Ascending aorta (tissue), 2 donors: ENCODE measurements at regions not wholly inside any gene's neighbourhood (a gene's known extent, or its start where the extent isn't known, plus 50 kb on each side); places are given as distances from the start of the nearest gene placed in this dataset.

Experiments
- DNase-seq, 2 donors: peaks; one replicate each; pipeline ENCODE4 v3.0.0-alpha.2; 2019; ENCODE audit warnings: low spot score in 2 of 2
- H3K27ac ChIP-seq, 2 donors: fragments of 200-600 bp; sonication (generic); one replicate each; pipeline ENCODE4 v1.5.1; 2016 to 2017; ENCODE audit warnings: mild to moderate bottlenecking in 1 of 2
- H3K27me3 ChIP-seq: fragments of 200-600 bp; sonication (generic); one replicate; pipeline ENCODE4 v1.5.1; 2017
- H3K36me3 ChIP-seq, 2 donors: fragments of 200-600 bp; sonication (generic); one replicate each; pipeline ENCODE4 v1.5.1; 2016
- H3K4me1 ChIP-seq, 2 donors: fragments of 200-600 bp; sonication (generic); one replicate each; pipeline ENCODE4 v1.5.1; 2016 to 2017; ENCODE audit warnings: mild to moderate bottlenecking in 1 of 2
- H3K4me3 ChIP-seq, 2 donors: fragments of 200-600 bp; sonication (generic); one replicate each; pipeline ENCODE4 v1.5.1; 2016 to 2017; ENCODE audit warnings: mild to moderate bottlenecking in 1 of 2
- H3K9me3 ChIP-seq, 2 donors: fragments of 200-600 bp; sonication (generic); one replicate each; pipeline ENCODE4 v1.5.1; 2016
- CTCF ChIP-seq, 3 experiments: fragments of 200-600 bp in 2 of 3; fragments of 450-650 bp in 1 of 3; sonication (generic) in 2 of 3; IDR thresholded peaks; one replicate each; pipeline ENCODE4 v1.5.1; 2016 to 2019; ENCODE audit warnings: antibody characterized with exemption in 3 of 3, mild to moderate bottlenecking in 1 of 3, moderate library complexity in 1 of 3
- intact Hi-C: fragments of 100-400 bp; cut with DNase I; formaldehyde crosslinking; loops from one replicate; pipeline ENCODE4 v1.15.1; 2023

- no peaks in the 10 kb centered on the region for H3K36me3 ChIP-seq
- intact Hi-C loops = no loop called here
- DNase-seq = no peak
- H3K27ac ChIP-seq = no peak overlapping the region
- H3K4me3 ChIP-seq = no peak overlapping the region
- H3K4me1 ChIP-seq = no peaks in the 10 kb centered on the region
- no peak for TF ChIP-seq CTCF (IDR thresholded peaks at IDR 0.05)
- no peaks in the 10 kb centered on the region for H3K9me3 ChIP-seq
- no peaks in the 10 kb centered on the region for H3K27me3 ChIP-seq
Measured at GRCh38 chr5:97623441-97623840, 440.4 kb upstream of the RIOK2 start.

GRCh38 chr5:97624886-97625285 is 441.8 kb upstream of the RIOK2 start:
- no peaks in the 10 kb centered on the region for H3K27me3 ChIP-seq
- no peaks in the 10 kb centered on the region for H3K4me1 ChIP-seq
- no peak for TF ChIP-seq CTCF (IDR thresholded peaks at IDR 0.05)
- H3K27ac ChIP-seq = no peak overlapping the region
- DNase-seq = no peak
- H3K9me3 ChIP-seq = no peaks in the 10 kb centered on the region
- H3K36me3 ChIP-seq = no peaks in the 10 kb centered on the region
- H3K4me3 ChIP-seq = no peak overlapping the region
- intact Hi-C loops = no loop called here

GRCh38 chr5:97627272-97627671 is 444.2 kb upstream of the RIOK2 start:
- Histone ChIP-seq H3K4me1 (no peaks in the 10 kb centered on the region), H3K27me3 (no peaks in the 10 kb centered on the region), H3K4me3 (no peak overlapping the region), H3K9me3 (no peaks in the 10 kb centered on the region), H3K36me3 (no peaks in the 10 kb centered on the region), H3K27ac (no peak overlapping the region)
- intact Hi-C loops = no loop called here
- no peak for TF ChIP-seq CTCF (IDR thresholded peaks at IDR 0.05)
- no peak for DNase-seq

GRCh38 chr5:97628031-97628430 is 445.0 kb upstream of the RIOK2 start:
- no peak for TF ChIP-seq CTCF (IDR thresholded peaks at IDR 0.05)
- H3K27ac ChIP-seq = no peak overlapping the region
- H3K4me3 ChIP-seq = no peak overlapping the region
- intact Hi-C loops = no loop called here
- no peaks in the 10 kb centered on the region for H3K27me3 ChIP-seq
- no peaks in the 10 kb centered on the region for H3K36me3 ChIP-seq
- DNase-seq = no peak
- no peaks in the 10 kb centered on the region for H3K9me3 ChIP-seq
- H3K4me1 ChIP-seq = no peaks in the 10 kb centered on the region

GRCh38 chr5:97628807-97629206 is 445.8 kb upstream of the RIOK2 start:
- Histone ChIP-seq H3K27ac (no peak overlapping the region), H3K9me3 (no peaks in the 10 kb centered on the region), H3K36me3 (no peaks in the 10 kb centered on the region), H3K27me3 (no peaks in the 10 kb centered on the region), H3K4me1 (no peaks in the 10 kb centered on the region), H3K4me3 (no peak overlapping the region)
- DNase-seq = no peak
- intact Hi-C loops = no loop called here
- no peak for TF ChIP-seq CTCF (IDR thresholded peaks at IDR 0.05)

GRCh38 chr5:97629276-97629675 is 446.2 kb upstream of the RIOK2 start:
- H3K4me3 ChIP-seq = no peak overlapping the region
- no peak for TF ChIP-seq CTCF (IDR thresholded peaks at IDR 0.05)
- H3K27me3 ChIP-seq = no peaks in the 10 kb centered on the region
- DNase-seq = peak in 1 of 2 donors; percentile 63
- H3K4me1 ChIP-seq = no peaks in the 10 kb centered on the region
- no peaks in the 10 kb centered on the region for H3K36me3 ChIP-seq
- H3K27ac ChIP-seq = no peak overlapping the region
- H3K9me3 ChIP-seq = no peaks in the 10 kb centered on the region
- intact Hi-C loops = no loop called here
